Left ventricle myocardium superior (tissue), 1 donor: ENCODE measurements at regions not wholly inside any gene's neighbourhood (a gene's known extent, or its start where the extent isn't known, plus 50 kb on each side); places are given as distances from the start of the nearest gene placed in this dataset.

ENCODE experiments used
- ATAC-seq: fragments of 200-7000 bp; cut with Tn5 transposase; one replicate; pipeline ENCODE4 v1.9.1; 2020; ENCODE audit warnings: mild to moderate bottlenecking, moderate library complexity
- DNase-seq: peaks from one replicate; pipeline ENCODE4 v3.0.0-alpha.2; 2020
- intact Hi-C: fragments of 100-400 bp; cut with micrococcal nuclease; formaldehyde crosslinking; loops from one replicate; pipeline ENCODE4 v1.11.0; 2022
- donor health status: DM: no; HTN: yes; CAD: no; lungs with severe emphysema.

GRCh38 chr2:20915271-20915670, 92.4 kb upstream of the LDAH start:
- DNase-seq: no peak
- intact Hi-C loops: no loop called here
- no peak for ATAC-seq

- intact Hi-C loops: no loop called here
- DNase-seq: no peak
- ATAC-seq: no peak
These were observed 91.9 kb upstream of the LDAH start for GRCh38 chr2:20914771-20915170.

- no peak for DNase-seq
- no peak for ATAC-seq
- intact Hi-C loops: no loop called here
These were observed 91.2 kb upstream of the LDAH start for GRCh38 chr2:20914087-20914486.

- intact Hi-C loops: no loop called here
- ATAC-seq (no peak), DNase-seq (no peak)
These were observed 90.6 kb upstream of the LDAH start for GRCh38 chr2:20913491-20913890.

GRCh38 chr2:20900052-20900636, 77.2 kb upstream of the LDAH start:
- intact Hi-C loops: no loop called here
- no peak for DNase-seq
- ATAC-seq: no peak

- ATAC-seq (no peak), DNase-seq (no peak)
- intact Hi-C loops: no loop called here
These were observed 75.1 kb upstream of the LDAH start for GRCh38 chr2:20897874-20898453.

- no peak for DNase-seq
- intact Hi-C loops: no loop called here
- ATAC-seq: no peak
These were observed 74.1 kb upstream of the LDAH start for GRCh38 chr2:20897047-20897446.

- intact Hi-C loops: no loop called here
- DNase-seq (no peak), ATAC-seq (no peak)
These were observed 61.9 kb upstream of the LDAH start for GRCh38 chr2:20884829-20885228.

- no peak for DNase-seq
- ATAC-seq: no peak
- intact Hi-C loops: no loop called here
These were observed 59.7 kb upstream of the LDAH start for GRCh38 chr2:20882466-20883170.

GRCh38 chr2:20880221-20880771, 57.4 kb upstream of the LDAH start:
- DNase-seq: no peak
- no peak for ATAC-seq
- intact Hi-C loops: no loop called here

GRCh38 chr2:20879221-20879620, 56.3 kb upstream of the LDAH start:
- DNase-seq (no peak), ATAC-seq (no peak)
- intact Hi-C loops: no loop called here

- intact Hi-C loops: no loop called here
- ATAC-seq (no peak), DNase-seq (no peak)
These were observed 55.1 kb upstream of the LDAH start for GRCh38 chr2:20877960-20878359.
